ENCODE measurements at regions not wholly inside any gene's neighbourhood (a gene's known extent, or its start where the extent isn't known, plus 50 kb on each side); places are given as distances from the start of the nearest gene placed in this dataset.
"Not testable (repeated sequence)": the region's sequence is repeated elsewhere in the genome, so short reads cannot be mapped to it uniquely, and the experiment has no call there.

DNA sequence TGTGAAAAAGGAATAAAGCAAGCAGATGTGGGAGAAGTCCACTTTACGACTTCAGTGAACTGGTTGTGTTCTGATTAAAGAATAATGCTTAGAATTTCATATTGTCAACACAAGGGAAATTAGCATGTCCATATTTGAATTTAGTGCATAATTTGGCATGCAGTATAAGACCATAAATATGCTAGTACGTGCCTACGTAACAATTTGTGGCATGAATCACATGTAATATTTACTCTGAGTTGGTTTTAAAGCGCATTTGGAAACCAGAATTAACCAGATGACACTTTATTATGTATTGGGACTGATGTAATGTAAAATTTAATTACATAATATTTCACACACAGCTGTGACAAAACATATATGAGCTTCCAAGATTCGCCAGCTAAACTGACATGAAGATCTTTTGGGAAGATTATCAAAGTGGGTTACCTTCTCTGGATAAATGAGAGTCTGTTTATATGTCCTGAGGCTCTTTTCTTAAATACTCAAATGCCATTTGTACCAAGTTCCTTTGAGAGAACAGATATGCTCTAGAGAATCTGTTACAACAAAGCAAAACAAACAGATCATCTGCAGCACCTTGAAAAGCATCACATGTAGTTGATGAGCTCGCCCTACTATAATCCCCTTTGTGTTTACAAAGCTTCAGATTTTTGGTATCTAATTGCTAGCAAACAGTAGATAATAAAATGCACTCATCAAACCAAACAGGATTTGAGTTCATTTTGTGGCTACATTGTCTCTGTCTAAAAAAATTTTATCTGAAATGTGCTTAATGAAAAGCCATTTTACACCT, 1468.6 kb downstream of the CDH11 start:
- DNase-seq = no peak

DNA sequence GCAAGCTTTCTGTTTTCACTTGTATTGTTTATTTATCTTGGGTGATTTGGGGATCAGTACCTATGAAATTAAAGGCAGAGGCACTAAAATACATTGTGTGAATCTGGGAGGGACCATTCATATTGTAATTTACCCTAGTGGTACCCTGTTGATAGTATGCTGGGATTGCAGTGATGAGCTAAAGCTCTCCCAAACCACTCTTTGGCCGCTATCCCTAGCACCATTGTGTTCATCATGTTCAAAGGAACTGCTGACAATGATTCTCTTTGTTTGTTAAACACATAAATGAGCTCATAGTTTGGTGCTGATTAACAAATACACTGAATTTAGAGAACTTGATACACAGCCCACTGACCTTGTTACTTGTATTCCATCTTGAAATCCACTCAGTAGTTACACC, 1469.8 kb downstream of the CDH11 start:
- peak; percentile 22 for DNase-seq

DNA sequence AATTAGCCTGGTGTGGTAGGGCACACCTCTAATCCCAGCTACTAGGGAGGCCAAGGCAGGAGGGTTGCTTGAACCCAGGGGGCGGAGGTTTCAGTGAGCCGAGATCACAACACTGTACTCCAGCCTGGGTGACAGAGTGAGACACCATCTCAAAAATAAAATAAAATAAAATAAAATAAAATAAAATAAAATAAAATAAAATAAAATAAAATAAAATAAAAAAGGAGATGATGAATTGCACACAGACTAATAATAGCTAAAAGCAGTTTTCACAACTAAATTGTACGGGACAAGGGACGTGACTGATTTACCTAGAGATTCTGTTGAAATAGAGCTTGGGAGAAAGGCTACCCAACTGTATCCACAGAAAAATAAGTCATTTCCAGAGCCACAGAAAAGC, 1471.3 kb downstream of the CDH11 start:
- no peak for DNase-seq

DNA sequence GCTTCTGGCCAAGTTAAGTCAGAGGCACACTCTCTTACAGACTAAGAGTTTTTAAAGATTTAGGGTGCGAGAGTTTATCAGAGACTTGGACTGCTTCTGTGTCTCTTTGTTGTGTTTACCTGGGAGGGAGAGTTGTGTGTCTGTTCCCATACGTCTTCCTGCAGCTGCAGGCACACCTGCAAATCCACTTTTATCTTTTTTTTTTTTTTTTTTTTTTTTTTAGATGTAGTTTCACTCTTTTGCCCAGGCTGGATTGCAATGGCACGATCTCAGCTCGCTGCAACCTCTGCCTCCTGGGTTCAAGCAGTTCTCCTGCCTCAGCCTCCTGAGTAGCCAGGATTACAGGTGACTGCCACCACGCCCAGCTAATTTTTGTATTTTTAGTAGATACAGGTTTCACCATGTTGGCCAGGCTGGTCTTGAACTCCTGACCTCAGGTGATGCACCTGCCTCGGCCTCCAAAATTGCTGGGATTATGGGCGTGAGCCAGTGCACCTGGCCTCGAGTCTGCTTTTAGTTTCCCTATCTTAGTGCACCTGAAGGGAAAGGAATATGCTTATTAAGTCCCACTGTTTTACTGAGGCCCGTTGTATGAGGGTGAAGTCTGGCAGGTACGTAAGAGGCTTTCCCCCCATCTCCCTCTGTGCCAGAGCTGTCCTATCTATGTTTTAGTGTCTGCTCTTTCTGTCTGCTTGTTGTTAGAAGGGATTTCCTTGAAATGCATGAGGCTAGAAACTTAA, 1488.0 kb downstream of the CDH11 start:
- DNase-seq = not testable (repeated sequence)

DNA sequence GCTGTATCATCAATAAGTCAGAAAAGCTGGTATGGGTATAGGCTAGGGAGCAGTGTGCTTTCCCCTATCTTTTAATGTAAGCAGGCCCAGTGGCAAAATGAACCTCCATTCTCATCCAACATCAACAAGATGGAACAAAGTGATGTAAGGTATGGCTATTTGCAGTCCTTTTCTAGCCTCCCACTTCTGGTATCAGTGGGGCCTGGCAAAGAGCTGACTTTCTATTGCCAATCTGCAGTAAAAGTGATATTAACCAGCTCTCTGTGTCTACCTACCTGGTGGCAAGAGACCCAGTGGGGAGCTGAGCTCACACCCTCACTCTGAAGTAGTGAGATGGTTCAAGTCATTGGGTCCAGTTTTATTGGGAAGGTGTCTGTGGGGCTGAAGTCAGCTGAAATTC, 1492.6 kb downstream of the CDH11 start:
- DNase-seq = no peak

DNA sequence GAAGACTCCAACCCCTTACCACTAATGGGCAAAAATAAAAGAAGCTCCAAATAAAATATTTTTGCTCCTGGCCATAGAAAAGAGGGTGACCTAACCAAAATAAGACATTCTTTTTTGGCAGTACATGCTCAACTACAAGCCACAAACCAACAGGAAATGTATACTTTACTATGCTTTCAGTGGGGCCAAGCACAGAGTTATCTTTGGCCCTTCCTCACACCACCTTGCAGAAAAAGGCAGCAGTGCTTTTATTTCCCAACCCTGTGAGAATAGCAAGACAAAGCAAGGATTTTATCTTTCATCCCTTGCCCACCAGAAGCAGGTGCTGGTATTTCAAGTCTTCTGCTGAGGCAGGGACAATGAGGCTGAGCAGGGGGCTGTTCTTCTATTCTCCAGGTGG, 1493.1 kb downstream of the CDH11 start:
- no peak for DNase-seq

DNA sequence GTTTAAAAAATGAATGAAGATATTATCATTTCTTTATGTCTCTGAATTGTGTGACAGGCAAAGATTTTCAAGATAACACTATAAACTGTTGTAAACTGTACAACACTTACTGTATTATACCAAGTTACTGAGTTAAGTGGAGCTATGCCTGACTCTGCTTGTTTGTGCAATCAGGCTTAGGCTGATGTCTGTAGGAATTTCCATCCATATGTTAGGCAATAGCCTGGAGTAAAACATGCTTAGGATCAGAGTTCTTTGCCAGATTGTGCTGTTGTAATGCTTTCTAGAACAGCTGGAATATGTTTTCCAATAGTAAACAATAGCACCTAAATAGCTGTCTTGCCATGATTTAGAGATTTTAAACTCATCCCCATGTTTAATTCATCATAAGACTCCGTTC, 1496.7 kb downstream of the CDH11 start:
- DNase-seq = no peak

DNA sequence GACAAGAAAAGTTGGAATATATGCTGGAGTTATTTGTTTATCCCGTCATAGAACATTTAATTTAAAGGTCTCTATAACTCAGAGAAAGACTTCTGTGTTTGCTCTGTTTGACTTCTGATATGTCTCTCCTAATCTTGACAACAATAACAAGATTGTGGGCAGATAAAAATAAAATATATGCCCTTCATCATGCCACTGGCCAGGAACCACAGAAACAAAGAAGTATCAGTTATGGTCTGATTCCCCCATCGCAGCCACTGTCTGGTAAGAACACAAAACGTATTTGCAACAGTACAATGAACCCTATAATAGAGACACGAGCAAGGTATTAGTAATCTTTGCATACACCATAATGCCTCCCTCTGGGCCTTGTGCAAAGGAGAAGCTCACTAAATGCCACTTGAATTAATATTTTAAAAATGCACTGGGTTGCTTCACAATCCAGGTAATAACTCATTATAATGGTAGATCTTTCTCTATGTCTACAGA, 1498.3 kb downstream of the CDH11 start:
- DNase-seq = no peak

DNA sequence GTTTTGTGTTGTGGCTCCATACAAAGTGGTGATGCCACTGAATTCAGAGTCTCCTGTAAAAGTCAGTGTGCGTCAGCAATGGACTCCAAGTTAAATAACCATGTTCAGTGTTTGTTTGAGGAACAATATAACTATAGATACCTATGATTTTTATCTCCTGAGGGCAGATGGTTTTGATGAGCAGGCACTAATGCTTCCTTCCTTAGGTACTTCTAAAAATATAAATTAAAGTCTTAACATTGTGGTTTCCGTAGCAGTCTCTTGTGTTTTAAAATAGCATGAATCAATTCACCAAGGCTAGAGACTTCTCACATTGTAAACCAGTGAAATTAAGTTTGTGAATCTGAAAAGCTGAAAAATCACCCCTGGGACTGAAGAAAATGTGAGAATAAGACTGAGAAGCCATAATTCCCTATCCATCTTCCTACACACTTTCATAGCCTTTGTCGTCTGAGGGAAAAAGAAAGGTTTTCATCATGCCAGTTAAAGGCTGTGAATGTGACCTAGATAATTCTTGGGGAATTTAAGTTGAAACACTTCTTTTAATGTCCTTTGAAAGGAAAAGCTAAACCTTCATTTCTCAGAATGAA, 1502.9 kb downstream of the CDH11 start:
- DNase-seq = no peak

DNA sequence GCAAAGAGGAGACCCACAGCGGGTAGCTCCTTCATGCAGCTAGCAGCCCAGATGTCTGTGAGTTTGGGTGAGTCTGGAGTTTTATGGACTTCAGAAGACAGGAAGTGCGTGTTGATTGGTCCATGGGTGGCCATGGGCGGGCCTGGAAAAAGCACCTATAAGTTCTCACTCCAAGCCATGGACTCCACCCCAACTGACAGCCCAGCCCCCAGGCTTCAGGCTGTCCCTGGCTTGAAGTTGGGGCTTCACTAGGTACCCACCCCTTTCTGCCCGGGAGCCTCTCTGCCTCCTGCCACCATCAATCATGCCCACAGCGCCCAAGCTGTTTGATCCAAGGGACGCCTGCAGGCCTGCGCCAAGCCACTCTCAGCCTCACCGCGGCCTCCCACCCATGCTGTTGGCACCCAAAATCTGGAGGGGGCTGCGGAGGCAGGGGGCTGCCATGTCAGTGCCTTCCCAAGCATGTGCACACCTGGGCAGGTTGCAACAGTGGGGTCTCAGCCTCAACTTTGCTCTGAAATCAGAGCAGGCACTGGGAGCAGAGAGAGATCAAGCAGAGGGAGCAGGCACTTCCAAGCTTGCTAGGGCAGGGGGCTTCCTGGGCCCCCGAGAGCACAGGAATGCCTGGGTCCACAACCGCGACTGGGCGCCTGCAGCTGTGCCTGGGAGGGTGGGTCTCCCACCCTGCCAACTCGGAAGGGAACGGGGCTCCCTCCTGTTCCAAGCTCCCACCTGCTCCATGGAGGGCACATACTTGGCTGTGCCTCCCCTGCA, 1503.7 kb downstream of the CDH11 start:
- no peak for DNase-seq

DNA sequence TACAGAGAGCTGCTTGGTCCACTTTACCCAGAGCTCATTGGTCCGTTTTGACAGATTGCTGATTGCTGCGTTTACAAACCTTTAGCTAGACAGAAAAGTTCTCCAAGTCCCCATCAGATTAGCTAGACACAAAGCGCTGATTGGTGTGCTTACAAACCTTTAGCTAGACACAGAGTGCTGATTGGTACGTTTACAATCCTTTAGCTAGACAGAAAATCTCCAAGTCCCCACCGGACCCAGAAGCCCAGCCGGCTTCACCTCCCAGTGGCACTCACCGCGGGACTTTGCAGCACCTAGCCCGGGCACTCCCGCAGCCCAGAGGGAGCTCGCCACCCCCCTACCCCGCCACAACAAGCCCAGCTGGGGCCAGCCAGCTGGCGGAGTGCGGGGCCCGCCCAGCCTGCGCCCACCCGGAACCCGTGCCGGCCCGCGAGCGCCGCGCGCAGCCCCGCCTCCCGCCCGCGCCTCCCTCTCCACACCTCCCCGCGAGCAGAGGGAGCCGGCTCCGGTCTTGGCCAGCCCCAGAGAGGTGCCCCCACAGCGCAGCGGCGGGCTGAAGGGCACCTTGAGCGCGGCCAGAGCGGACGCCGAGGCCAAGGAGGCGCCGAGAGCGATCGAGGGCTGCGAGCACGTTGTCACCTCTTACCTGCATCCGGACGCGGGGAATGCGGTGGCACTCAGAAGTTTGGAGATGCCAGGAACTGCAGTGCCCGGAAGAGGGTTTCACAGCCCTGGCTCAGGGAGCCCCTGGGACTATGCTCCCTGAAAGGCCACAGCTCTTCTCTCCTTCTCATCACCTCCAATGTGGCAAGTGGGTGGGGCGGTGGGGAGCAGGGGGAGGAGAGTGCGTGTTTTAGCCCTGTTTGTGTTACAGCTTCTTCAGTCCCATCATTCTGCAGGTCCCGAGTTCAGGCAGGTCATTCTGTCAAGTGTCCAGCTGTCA, 1504.5 kb downstream of the CDH11 start:
- DNase-seq = no peak

DNA sequence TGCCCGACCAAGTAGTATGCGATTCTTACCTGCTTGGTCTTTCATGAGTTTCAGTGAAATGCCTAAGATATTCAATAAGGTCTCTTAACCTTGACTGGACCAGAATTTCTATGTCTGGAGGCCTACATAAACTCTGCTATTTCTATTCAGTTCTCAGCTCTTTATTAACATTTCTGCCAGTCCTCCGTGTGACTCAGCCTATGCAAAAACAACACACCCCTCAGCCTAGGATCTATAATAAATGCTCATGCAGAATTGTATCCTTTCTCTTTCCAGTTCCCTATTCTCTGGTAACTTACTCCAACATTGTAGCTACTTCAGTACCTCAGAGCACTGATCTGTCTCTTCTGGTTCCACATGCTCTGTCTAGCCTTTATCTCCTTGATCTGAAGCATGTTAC, 1507.4 kb downstream of the CDH11 start:
- DNase-seq = no peak

DNA sequence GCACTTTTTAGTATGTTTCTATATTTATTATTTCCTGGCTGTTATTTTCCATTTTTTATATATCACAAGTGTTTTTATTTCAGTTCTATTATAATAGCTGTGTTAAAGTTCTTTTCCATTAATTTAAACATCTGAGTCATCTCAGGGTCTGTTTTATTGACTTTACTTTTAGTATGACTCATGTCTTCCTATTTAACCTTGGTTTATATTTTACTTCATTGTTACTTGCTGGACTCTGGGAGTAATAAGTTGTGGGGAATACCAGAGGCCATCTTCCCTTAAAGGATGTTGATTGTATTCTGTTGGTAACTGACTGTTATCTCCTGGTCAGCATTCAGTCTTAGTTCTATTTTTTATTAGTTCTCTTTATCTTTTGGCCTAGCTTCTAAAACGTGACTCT, 1508.2 kb downstream of the CDH11 start:
- DNase-seq = no peak

DNA sequence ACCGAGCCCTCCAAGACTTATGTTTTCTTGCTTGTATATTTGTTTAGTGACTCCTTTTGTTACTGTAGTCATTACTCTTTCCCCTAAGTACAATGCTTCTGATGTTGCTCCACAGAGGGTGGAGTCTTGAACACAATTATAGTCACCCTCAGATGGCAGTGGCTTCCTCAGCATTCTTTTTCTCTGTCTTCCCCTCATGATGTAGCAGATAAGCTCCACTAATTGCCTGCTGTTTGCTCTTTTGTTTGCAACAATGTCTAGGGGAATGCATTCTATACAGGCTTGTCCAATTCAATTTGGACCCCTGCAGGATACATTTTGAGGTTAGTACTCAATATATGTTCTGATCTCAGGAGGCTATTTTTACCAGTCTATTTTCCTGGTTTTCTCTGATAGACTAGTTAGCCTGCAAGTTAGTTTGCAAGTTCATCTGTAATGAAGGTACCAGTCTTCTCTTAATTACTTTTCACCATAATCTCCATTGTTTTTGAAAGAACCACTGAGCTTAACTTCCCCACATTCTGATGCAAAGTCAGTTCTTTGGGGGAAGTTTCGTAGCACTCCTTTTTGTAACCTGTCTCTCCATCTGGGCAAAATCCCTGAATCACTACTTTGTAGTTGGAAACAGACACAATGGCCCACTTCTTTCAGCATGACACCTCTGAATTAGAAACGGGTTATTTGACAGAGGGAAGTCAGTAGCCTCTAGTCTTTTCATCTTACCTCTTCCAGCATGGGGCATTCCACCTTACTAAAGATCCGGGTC, 1509.2 kb downstream of the CDH11 start:
- no peak for DNase-seq

DNA sequence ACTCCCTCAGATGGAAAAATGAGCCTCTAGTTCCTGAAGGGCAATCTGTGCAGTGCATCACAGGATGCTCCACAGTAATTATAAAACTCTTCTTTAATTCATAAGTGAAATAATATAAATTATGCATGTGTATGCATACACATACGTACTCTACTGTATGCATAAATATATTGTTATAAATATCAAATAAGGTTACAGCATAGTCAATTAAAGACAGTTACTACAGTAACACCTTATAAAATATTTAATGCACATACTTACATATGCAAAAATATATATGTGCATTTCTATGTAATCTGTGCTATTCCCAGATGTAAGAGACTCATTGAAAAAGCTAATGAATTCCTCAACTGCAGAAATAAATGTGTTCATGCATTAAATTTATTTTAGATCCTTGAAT, 1515.1 kb downstream of the CDH11 start:
- no peak for DNase-seq

DNA sequence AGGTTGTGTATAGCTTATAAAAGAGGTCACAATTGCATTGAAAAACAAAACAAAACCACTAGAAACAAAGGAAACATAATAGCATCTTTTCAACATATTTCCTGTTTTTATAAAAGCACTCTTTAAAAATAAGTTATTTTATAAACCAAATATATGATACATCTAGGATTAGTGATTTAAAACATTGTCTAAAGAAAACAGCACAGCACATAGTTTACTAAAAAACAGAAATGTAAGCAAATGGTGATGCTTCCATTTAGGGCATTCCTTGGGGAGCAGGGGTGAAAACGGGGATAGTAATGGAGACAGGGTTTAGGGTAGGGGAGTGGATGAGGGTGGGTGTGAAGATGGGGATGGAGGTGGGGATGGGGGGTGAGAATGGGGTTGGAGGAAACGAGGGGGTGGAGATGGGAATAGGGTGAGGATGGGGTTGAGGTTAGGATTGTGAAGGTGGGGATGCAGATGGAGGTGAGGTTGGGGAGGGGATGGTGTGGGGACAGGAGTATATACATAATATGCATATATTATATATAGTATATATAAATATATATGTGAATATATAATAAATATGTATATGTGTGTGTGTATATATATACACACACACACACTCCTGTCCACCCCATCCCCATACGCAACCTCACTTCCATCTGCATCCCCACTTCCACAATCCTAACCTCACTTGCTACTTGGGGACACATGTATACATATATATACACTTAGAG, 1519.5 kb downstream of the CDH11 start:
- DNase-seq = no peak

DNA sequence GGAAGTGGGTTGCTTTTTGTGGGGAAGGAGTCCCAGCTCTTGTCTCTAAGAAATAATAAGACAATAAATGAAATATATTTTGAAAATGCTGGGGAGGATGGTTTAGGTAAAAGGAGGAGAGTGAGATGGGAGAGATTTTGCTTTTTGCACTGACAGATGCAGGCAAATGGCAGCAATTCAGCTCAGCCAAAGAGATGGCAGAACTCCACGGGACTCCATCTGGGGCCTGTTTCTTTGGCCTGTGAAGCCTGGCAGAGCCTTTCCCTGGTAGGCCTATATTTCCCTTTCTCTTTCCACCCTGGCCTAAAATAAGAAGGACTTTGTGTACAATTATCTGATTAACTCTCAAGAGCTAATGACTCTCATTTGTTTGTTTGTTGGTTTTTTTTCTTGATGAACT, 1525.1 kb downstream of the CDH11 start:
- DNase-seq = no peak

DNA sequence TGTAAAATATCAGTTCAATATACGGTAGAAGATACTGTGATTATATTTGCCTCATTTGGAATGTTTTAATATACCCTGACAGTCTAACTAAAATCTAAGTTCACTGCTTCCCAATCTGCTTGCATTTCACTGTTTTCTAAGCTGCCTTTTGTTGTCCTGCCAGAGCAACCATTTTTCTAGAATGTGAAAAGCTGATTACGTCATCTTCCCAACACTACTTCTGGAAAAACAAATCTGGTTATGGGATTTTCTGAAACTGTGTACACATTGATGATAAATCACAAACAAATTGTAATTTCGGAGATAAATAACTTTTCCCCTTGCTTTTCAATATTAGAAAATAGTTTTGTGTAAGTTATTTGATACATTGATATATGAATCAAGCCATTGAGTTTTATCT, 1529.0 kb downstream of the CDH11 start:
- no peak for DNase-seq

DNA sequence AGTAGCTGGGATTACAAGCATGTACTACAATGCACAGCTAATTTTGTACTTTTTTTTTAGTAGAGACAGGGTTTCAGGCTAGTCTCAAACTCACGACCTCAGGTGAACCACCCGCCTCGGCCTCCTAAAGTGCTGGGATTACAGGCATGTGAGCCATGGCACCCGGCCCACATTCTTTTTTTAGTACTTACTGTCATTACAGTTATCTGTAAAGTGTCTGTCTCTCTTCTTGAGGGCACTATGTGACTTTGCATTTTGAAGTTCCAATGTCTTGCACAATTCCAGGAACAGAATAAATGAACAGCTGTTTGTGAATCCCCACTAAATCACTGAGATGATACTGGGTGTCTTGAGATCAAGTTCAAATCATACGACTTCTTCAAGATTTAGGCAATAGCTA, 1540.3 kb downstream of the CDH11 start:
- no peak for DNase-seq

DNA sequence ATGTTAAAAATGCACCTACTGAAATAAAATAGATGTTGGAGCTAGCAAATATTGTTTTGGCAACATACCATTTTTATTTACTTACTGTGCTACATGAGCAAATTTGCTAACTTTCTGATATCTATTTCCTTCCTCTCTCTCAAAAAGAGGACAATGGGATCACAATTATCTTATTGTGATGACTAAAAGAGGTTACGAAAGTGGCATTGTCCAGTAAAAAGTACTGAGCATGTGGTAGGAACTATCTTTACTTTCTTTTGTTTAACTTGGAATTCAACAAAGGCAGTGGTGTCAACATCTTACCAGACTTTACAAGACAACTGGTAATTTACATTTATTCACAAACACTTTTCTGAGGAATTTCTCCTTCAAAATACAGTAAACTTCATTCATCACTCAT, 1542.6 kb upstream of the CDH8 start:
- DNase-seq = no peak

DNA sequence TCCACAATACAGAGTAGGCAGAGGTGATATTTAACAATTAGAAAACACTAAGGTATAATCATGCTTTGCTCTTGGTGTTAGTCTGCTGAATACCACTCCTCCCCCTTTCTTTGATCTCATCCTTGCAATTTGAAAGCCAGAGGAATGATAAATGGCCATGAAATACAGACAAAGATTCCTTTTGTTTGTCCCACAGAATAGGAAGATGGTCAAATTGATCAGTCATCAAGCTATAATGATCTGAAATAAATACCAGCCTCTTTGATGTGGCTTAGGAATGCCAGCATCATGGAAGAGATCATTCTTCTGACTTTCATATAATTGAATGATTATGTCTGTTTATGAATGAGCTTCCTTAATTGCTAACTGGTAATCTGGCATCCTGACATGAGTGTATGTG, 1541.7 kb upstream of the CDH8 start:
- DNase-seq = no peak

All from midbrain (tissue), 1 donor.